ENCODE measurements at regions not wholly inside any gene's neighbourhood (a gene's known extent, or its start where the extent isn't known, plus 50 kb on each side); places are given as distances from the start of the nearest gene placed in this dataset.

DNA sequence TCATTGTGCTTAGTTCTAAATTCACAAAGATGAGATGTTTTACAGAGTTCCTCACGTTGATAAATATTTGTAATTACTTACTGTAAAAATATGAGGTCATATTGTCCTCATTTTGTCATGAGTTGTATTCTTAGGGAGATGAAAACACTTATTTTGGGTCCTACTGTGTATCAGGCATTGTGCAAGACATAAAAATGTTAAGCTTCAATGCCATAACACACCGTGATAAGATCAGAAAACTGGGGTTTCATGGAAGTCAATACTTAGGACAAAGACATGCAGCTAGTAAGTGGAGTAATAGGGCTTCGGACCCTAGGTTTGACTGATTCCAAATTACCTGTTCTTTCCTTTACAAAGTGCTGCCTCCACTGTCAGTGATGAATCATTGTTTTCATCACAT is 720.7 kb upstream of the ZP4 start:
- Histone ChIP-seq H3K36me3 (replicated peaks in 1 of 2) (no peaks in the 10 kb centered on the region), H3K4me3 (no peak overlapping the region), H3K4me1 (replicated peaks in 1 of 2) (no peaks in the 10 kb centered on the region), H3K27ac (no peak overlapping the region), H3K27me3 (no peaks in the 10 kb centered on the region), H3K9me3 (replicated peaks in 1 of 3) (no peaks in the 10 kb centered on the region)
- intact Hi-C loops (cut with DNase I): no loop called here
- no peak for TF ChIP-seq POLR2A (IDR thresholded peaks at IDR 0.05)
- TF ChIP-seq, protein P1, sequence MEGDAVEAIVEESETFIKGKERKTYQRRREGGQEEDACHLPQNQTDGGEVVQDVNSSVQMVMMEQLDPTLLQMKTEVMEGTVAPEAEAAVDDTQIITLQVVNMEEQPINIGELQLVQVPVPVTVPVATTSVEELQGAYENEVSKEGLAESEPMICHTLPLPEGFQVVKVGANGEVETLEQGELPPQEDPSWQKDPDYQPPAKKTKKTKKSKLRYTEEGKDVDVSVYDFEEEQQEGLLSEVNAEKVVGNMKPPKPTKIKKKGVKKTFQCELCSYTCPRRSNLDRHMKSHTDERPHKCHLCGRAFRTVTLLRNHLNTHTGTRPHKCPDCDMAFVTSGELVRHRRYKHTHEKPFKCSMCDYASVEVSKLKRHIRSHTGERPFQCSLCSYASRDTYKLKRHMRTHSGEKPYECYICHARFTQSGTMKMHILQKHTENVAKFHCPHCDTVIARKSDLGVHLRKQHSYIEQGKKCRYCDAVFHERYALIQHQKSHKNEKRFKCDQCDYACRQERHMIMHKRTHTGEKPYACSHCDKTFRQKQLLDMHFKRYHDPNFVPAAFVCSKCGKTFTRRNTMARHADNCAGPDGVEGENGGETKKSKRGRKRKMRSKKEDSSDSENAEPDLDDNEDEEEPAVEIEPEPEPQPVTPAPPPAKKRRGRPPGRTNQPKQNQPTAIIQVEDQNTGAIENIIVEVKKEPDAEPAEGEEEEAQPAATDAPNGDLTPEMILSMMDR (IDR thresholded peaks at IDR 0.05): no peak
- DNase-seq: no peak
- WGBS, 4 donors: 55 to 77% (median 77%) methylated on average over 3 of the region's 3 CpGs

DNA sequence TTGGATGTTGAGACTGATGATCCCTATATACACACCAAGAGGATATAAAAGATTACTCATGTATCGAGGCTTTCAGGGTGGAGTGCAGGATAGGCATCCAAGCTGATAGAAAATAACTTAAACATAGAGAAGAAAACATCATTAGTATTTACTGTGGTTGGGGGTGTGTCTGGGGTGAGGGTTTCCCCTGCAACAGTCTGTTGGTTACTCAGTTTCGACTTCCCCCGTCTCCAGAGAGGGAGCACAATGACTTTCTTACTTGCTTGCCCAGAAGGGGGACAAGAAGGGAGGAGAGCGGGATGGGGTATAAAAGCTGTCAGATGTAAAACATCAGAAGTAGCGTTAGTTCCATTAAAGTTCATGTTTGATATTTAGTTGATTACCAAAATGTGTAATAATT is 717.4 kb upstream of the ZP4 start:
- no peaks in the 10 kb centered on the region for H3K27me3 ChIP-seq
- H3K9me3 ChIP-seq (replicated peaks in 1 of 3): no peaks in the 10 kb centered on the region
- no peak overlapping the region for H3K4me3 ChIP-seq
- H3K4me1 ChIP-seq (replicated peaks in 1 of 2): no peaks in the 10 kb centered on the region
- H3K27ac ChIP-seq: no peak overlapping the region
- no peaks in the 10 kb centered on the region for H3K36me3 ChIP-seq (replicated peaks in 1 of 2)
- no peak for TF ChIP-seq POLR2A (IDR thresholded peaks at IDR 0.05)
- TF ChIP-seq, protein P1 (IDR thresholded peaks at IDR 0.05): no peak
- 79 to 85% (median 82%) methylated on average over 5 of the region's 5 CpGs for WGBS, 4 donors
- intact Hi-C loops (cut with DNase I): no loop called here
- no peak for DNase-seq

DNA sequence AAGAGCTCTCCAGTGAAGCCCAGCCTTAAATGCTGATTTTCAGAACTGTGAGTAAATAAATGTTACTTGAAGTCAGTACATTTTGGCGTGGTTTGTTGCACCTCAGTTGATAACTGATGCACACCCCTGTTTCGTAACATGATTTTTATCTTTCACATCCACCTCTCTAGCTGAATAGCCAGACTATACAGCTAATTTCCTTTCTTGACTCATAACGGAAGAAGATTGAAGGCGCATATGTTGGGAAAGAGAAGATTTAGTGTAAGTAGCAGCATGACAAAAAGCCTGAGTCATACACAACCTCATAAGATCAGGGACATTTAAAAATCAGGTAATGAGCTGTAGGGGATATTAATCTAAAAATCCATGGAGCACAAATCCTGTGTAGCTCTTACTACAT is 716.2 kb upstream of the ZP4 start:
- Histone ChIP-seq H3K27ac (no peak overlapping the region), H3K4me3 (no peak overlapping the region), H3K4me1 (replicated peaks in 1 of 2) (no peaks in the 10 kb centered on the region), H3K27me3 (no peaks in the 10 kb centered on the region), H3K36me3 (replicated peaks in 1 of 2) (no peaks in the 10 kb centered on the region), H3K9me3 (replicated peaks in 1 of 3) (no peaks in the 10 kb centered on the region)
- 28 to 53% (median 43%) methylated on average over 4 of the region's 4 CpGs for WGBS, 4 donors
- no peak for DNase-seq
- no peak for TF ChIP-seq POLR2A (IDR thresholded peaks at IDR 0.05)
- TF ChIP-seq, protein P1 (IDR thresholded peaks at IDR 0.05): no peak
- intact Hi-C loops (cut with DNase I): no loop called here

DNA sequence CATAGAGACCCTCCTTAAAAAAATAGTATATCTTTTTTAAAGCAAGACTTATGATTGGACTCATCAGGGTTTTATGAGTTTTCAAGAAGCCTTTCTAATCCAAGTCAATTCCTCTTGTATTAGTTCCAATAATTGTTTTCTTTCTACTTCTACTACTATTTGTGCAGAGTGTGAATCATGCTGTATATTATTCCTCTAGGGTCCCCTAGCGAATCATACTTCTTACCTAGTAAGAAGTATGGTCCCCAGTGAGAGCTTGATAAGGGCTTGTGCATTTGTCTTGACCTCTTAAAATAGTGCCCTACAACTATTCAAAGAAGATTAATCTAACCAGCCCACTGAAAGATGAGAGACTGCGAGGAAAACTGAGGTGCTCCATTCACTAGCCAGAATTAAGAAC is 715.7 kb upstream of the ZP4 start:
- Histone ChIP-seq H3K4me1 (replicated peaks in 1 of 2) (no peaks in the 10 kb centered on the region), H3K36me3 (replicated peaks in 1 of 2) (no peaks in the 10 kb centered on the region), H3K27ac (no peak overlapping the region), H3K27me3 (no peaks in the 10 kb centered on the region), H3K4me3 (no peak overlapping the region), H3K9me3 (replicated peaks in 1 of 3) (no peaks in the 10 kb centered on the region)
- intact Hi-C loops (cut with DNase I): no loop called here
- 73 to 86% (median 81%) methylated on average over 2 of the region's 2 CpGs for WGBS, 4 donors
- no peak for DNase-seq
- no peak for TF ChIP-seq POLR2A (IDR thresholded peaks at IDR 0.05)
- TF ChIP-seq, protein P1 (IDR thresholded peaks at IDR 0.05): no peak

All from adrenal gland (tissue), 9 donors.